DOHH2 (cell line): ENCODE measurements at regions not wholly inside any gene's neighbourhood (a gene's known extent, or its start where the extent isn't known, plus 50 kb on each side); places are given as distances from the start of the nearest gene placed in this dataset.

Experiments used
- CTCF ChIP-seq: fragments of 200-600 bp; sonication (generic); IDR thresholded peaks from one replicate; pipeline ENCODE4 v1.5.1; 2014; ENCODE audit warnings: antibody characterized with exemption, mild to moderate bottlenecking, low read depth, low read length; ENCODE audit not compliant: poor library complexity, severe bottlenecking
- EZH2phosphoT487 ChIP-seq: fragments of 200-600 bp; sonication (generic); IDR thresholded peaks from 2 replicates; pipeline ENCODE4 v1.6.1; 2017; ENCODE audit warnings: borderline replicate concordance, mild to moderate bottlenecking, antibody characterized with exemption, low read length, moderate library complexity, mixed read lengths

GRCh38 chr3:103380391-103380790 lies 945.6 kb downstream of the ZPLD1 start:
- TF ChIP-seq CTCF (no peak), EZH2phosphoT487 (no peak)
